ENCODE measurements at regions not wholly inside any gene's neighbourhood (a gene's known extent, or its start where the extent isn't known, plus 50 kb on each side); places are given as distances from the start of the nearest gene placed in this dataset.

GRCh38 chr1:29506678-29507225 lies 270.4 kb downstream of the PTPRU start:
- TF ChIP-seq, protein P1, sequence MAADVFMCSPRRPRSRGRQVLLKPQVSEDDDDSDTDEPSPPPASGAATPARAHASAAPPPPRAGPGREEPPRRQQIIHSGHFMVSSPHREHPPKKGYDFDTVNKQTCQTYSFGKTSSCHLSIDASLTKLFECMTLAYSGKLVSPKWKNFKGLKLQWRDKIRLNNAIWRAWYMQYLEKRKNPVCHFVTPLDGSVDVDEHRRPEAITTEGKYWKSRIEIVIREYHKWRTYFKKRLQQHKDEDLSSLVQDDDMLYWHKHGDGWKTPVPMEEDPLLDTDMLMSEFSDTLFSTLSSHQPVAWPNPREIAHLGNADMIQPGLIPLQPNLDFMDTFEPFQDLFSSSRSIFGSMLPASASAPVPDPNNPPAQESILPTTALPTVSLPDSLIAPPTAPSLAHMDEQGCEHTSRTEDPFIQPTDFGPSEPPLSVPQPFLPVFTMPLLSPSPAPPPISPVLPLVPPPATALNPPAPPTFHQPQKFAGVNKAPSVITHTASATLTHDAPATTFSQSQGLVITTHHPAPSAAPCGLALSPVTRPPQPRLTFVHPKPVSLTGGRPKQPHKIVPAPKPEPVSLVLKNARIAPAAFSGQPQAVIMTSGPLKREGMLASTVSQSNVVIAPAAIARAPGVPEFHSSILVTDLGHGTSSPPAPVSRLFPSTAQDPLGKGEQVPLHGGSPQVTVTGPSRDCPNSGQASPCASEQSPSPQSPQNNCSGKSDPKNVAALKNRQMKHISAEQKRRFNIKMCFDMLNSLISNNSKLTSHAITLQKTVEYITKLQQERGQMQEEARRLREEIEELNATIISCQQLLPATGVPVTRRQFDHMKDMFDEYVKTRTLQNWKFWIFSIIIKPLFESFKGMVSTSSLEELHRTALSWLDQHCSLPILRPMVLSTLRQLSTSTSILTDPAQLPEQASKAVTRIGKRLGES (CRISPR knock-in tag; IDR thresholded peaks at IDR 0.05; ENCODE audit: borderline replicate concordance): no peak
- no peak for TF ChIP-seq ZNF672 (CRISPR knock-in tag; IDR thresholded peaks at IDR 0.05)
- no peak for TF ChIP-seq ADNP (CRISPR knock-in tag; IDR thresholded peaks at IDR 0.05)
- TF ChIP-seq ZC3H4 (CRISPR knock-in tag; IDR thresholded peaks at IDR 0.05; ENCODE audit: borderline replicate concordance): no peak
- TF ChIP-seq YY1 (IDR thresholded peaks at IDR 0.05; ENCODE audit: insufficient read depth, insufficient replicate concordance, low read depth, low read length): no peak
- no peak for TF ChIP-seq CTCF (CRISPR knock-in tag; IDR thresholded peaks at IDR 0.05)
- TF ChIP-seq STAT5B (CRISPR knock-in tag; IDR thresholded peaks at IDR 0.05): no peak
- no peak for TF ChIP-seq XRCC5 (optimal IDR thresholded peaks at IDR 0.05; ENCODE audit: low read length)
- TF ChIP-seq CEBPB (IDR thresholded peaks at IDR 0.05; ENCODE audit: borderline replicate concordance, low read depth, low read length): no peak
- TF ChIP-seq ZNF24 (IDR thresholded peaks at IDR 0.05): no peak
- no peak for TF ChIP-seq ZBTB42 (CRISPR knock-in tag; IDR thresholded peaks at IDR 0.05)
- no peak for TF ChIP-seq FOXA1 (IDR thresholded peaks at IDR 0.05)
- no peak for TF ChIP-seq FOXA1 (CRISPR knock-in tag; IDR thresholded peaks at IDR 0.05)
- no peak for TF ChIP-seq ZNF577 (CRISPR knock-in tag; IDR thresholded peaks at IDR 0.05; ENCODE audit: borderline replicate concordance, low read depth)
